ENCODE measurements at regions not wholly inside any gene's neighbourhood (a gene's known extent, or its start where the extent isn't known, plus 50 kb on each side); places are given as distances from the start of the nearest gene placed in this dataset.

DNA sequence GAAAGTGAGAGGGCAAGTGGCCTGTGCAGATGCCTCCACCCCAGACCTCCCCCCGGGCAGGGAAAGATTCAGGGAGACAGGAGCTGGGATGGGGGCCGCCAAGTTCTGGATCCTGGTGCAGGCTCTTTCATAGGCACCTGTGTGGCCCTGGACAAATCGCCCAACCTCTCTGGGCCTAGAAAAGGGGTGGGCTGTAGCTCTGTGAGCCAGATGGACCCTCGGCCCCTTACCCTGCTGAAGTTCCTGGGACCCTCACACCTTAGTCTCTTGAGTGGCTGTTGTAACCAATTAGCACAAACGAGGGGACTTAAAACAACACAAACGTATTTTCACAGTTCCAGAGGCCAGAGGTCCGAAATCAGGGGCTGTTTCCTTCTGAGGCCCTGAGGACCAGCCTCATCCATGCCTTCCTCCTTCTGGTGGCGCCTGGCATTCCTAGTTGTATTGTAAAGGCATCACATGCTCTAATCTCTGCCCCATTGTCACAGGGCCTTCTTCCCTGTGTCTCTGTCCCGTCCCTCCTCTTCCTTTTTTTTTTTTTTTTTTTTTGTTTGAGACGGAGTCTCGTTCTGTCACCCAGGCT lies 352.6 kb downstream of the SEC14L1 start:
- H3K4me3 ChIP-seq, result no peak overlapping the region
- H3K27me3 ChIP-seq, result no peaks in the 10 kb centered on the region
- H3K9me3 ChIP-seq, result no peaks in the 10 kb centered on the region
- no peak for TF ChIP-seq CTCF (IDR thresholded peaks at IDR 0.05)
- DNase-seq, result no peak
- H3K36me3 ChIP-seq, result peaks cover 0 to 97% (median 25%) of the 10 kb centered on the region in 9 donors
- H3K4me1 ChIP-seq, result peaks cover 15 to 38% (median 29%) of the 10 kb centered on the region in 9 donors
- no peak for ATAC-seq
- intact Hi-C loops (cut with DNase I), result loop anchor here in 4 of 10 donors (2.0 to 10.0 kb wide), 4 partner anchors 61 to 419 kb away; no protein-coding TSS in a partner anchor
- WGBS, 2 donors, result 70 to 77% methylated on average over 11 of the region's 11 CpGs
- H3K27ac ChIP-seq, result no peak overlapping the region

GRCh38 chr17:77493901-77494663 lies 353.3 kb downstream of the SEC14L1 start:
- DNase-seq (no peak), ATAC-seq (no peak)
- Histone ChIP-seq H3K4me3 (no peak overlapping the region), H3K36me3 (peaks cover 0 to 96% (median 23%) of the 10 kb centered on the region in 9 donors), H3K27ac (peak overlapping the region in 1 of 10 donors; percentile 40), H3K4me1 (peaks cover 15 to 36% (median 25%) of the 10 kb centered on the region in 9 donors), H3K27me3 (no peaks in the 10 kb centered on the region), H3K9me3 (no peaks in the 10 kb centered on the region)
- intact Hi-C loops (cut with DNase I), result loop anchor here in 8 of 10 donors (1.0 to 10.0 kb wide), 8 partner anchors 62 to 419 kb away; no protein-coding TSS in a partner anchor
- TF ChIP-seq CTCF (IDR thresholded peaks at IDR 0.05), result no peak
- 78 to 83% methylated on average over 9 of the region's 9 CpGs for WGBS, 2 donors

DNA sequence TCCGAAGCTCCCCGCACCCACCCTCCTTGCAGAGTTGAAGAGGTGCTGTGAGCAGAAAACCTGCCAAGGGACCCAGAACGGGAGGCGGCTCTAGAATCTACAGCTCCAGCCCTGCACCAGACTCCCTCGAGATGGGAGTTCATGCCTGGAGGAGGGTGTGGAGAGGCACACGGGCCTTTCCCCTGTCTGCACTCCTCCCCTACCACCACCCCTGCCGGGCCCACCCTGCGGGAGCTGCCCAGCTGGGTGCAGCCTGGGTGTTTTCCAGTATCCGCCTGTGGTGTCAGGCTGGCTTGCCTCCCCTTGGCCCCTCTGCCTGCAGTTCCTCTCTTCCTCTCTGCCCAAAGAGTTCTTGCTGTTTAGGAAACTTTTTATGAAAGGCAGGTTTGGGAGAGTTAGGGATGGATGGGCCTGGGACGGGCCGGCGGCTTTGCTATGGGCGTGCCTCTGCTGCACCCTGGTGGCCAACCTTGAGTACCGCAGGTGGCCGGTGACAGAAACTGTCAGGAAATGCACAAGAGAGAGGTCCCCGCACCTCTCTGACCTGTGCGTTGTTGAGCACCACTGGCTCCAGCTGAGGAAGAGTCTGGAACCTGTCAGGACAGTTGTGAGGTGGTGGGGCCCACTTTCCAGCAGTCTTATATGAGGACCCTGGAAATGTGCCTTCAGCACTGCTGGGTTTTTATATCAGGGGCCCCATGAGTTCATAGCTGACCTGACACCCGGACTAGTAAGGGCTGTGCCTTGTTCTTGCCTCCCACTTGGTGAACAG lies 354.1 kb downstream of the SEC14L1 start:
- intact Hi-C loops (cut with DNase I), result loop anchor here in 9 of 10 donors (1.0 to 10.0 kb wide), 10 partner anchors 63 to 420 kb away; no protein-coding TSS in a partner anchor
- H3K9me3 ChIP-seq, result no peaks in the 10 kb centered on the region
- TF ChIP-seq CTCF (IDR thresholded peaks at IDR 0.05), result peak; percentile 95 to 100 (median 98)
- no peak overlapping the region for H3K4me3 ChIP-seq
- no peaks in the 10 kb centered on the region for H3K27me3 ChIP-seq
- H3K4me1 ChIP-seq, result peaks cover 9 to 28% (median 18%) of the 10 kb centered on the region in 9 donors
- ATAC-seq (peak; percentile 55 to 82 (median 72)), DNase-seq (peak; percentile 74 to 82)
- H3K36me3 ChIP-seq, result peaks cover 0 to 96% (median 22%) of the 10 kb centered on the region in 9 donors
- WGBS, 2 donors, result 31 to 33% methylated on average over 18 of the region's 18 CpGs
- peak overlapping the region in 1 of 10 donors; percentile 40 for H3K27ac ChIP-seq

DNA sequence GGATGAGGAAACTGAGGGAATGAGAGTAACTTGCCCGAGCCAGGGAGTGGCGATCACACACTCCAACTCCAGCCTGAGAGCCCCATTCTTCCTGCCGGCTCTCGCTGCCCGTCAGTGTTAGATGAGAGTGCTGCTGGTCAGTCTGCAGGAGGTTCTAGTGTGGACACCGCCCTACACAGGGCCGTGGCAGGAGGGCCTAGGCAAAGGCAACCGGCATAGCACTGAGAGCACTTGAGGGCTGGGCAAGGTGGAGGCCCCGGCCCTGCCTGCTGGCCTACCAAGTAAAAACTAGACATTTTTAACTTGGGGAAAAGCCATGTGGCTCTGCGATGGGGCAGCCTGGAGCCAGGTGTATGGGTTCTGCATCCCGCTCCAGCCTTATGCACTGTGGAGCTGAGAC lies 354.8 kb downstream of the SEC14L1 start:
- Histone ChIP-seq H3K27ac (no peak overlapping the region), H3K9me3 (no peaks in the 10 kb centered on the region), H3K4me3 (no peak overlapping the region), H3K27me3 (no peaks in the 10 kb centered on the region), H3K36me3 (peaks cover 0 to 96% (median 20%) of the 10 kb centered on the region in 9 donors), H3K4me1 (peaks cover 3 to 21% (median 11%) of the 10 kb centered on the region in 9 donors)
- intact Hi-C loops (cut with DNase I), result loop anchor here in 8 of 10 donors (1.0 to 10.0 kb wide), 9 partner anchors 65 to 421 kb away; no protein-coding TSS in a partner anchor
- ATAC-seq (no peak), DNase-seq (no peak)
- TF ChIP-seq CTCF (IDR thresholded peaks at IDR 0.05), result no peak
- WGBS, 2 donors, result 94% methylated on average over 11 of the region's 11 CpGs
